ENCODE measurements at regions not wholly inside any gene's neighbourhood (a gene's known extent, or its start where the extent isn't known, plus 50 kb on each side); places are given as distances from the start of the nearest gene placed in this dataset.
"Not testable (repeated sequence)": the region's sequence is repeated elsewhere in the genome, so short reads cannot be mapped to it uniquely, and the experiment has no call there.

DNA sequence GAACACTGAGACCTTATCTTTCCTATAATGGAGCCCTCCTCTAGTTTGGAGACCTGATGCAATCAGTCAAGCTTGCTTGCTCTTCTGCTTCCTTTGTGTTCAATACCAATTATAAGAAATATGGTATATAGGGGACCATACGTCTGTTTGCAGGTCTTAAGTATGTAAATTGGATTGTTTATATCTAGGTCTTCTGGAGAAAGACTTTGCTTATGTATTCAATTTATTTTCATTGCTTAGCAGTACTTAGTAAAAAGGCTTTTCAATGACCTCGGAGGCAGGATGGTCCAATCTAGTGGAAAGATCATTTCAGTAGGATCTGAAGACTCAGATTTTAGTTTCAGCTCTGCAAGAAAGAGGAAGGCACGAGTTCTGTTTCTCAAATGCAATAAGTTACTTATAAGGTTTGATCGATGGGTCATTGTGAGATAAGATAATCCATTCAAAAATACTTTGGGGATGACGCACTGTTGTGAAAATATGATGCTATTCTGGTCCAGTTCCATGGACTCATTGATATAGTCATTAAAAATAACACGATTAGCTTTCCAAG lies 571.6 kb downstream of the SH2D4B start:
- DNase-seq (ENCODE audit: low spot score) = no peak

- no peak for DNase-seq (ENCODE audit: low spot score)
These were observed 578.5 kb downstream of the SH2D4B start for GRCh38 chr10:81116201-81116600.

DNA sequence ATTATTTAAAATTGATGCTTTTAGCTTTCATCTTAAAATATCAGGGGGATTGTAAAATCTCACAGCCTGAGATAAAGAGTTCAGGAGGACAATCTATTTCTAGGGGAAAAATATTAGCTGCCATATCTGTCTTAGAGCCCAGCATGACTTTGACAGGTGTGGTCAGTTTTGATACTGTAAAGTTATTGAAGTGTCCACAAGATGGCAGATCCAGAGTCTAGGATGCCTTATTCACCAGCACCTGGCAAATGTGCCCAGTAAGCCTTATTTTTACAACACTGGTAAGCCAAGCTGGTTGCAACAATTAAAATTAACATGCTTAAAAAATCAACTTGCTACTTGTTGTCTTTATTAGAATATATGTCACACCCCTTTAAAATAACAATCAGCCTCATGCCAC lies 579.3 kb downstream of the SH2D4B start:
- DNase-seq (ENCODE audit: low spot score) = no peak

DNA sequence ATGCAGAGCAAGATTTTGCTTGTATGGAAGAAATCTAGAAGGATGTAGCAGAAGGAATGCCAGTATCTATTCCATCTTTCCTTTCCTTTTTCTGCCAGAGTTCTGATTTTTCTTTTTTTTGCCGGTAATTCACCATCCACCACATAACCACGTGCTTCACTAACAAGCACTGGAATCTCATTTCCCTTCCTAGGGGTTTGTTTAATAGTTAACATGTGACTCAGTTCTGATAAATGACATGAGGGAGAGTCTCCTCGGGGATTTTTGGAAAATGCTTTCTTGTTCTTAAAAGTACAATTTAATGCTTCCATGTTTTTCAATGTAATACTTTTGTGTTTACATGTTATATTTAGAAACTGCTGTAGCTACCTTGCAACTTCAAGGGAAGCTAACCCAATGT lies 590.2 kb downstream of the SH2D4B start:
- no peak for DNase-seq (ENCODE audit: low spot score)

GRCh38 chr10:81130014-81130413 lies 592.3 kb downstream of the SH2D4B start:
- DNase-seq (ENCODE audit: low spot score) = no peak

DNA sequence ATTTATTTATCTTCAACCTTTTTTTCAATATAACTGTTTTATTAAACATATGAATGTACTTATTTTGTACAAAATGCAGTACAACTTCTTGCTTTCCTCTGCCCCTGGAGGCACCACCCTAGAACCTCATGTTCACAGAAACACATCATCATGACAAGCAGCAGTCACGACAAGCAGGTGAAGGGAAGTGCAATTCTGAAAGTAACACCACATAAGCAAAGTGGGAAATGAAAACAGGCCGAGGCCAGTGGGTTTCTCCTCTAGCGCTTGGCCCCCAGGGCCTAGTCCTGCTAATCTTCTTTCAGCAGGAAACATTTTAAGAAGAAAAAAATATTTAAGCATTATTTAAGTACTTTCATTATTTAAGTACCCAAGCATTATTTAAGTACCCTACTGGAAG lies 598.1 kb downstream of the SH2D4B start:
- no peak for DNase-seq (ENCODE audit: low spot score)

DNA sequence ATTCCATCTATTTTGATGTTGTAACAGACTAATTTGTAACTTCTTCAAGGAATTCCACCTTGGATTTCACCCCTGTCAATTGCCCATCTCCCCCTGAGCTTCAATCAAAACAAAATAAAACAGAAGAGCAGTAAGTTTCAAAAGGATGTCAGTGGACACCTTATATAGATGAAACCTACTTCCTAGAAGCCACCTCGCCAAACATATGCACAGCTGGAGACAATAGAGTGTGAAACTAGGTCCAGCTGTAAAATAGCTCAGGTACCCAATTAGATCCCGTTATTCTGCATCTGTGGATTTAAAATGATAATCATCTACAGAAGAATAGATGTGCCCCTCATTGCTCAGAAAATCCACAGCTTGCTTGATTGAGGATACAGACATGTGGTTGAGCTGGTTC lies 598.6 kb downstream of the SH2D4B start:
- DNase-seq (ENCODE audit: low spot score) = no peak

DNA sequence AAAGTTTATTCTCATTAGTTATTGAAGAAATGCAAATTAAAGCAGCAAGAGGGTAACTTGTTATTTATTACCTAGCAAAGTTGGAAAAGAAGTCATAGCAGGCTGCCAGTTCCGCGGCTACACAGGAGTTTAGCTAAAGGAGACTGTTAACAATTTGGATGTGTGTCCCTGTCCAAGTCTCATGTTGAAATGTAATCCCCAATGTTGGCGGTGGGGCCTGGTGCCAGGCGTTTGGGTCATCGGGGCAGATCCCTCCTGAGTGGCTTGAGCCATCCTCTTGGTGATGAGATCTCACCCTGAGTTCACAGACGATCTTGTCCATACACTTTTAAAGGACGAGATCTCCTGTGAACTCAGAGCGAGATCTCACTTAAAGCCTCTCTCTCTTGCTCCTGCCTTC lies 608.3 kb downstream of the SH2D4B start:
- no peak for DNase-seq (ENCODE audit: low spot score)

DNA sequence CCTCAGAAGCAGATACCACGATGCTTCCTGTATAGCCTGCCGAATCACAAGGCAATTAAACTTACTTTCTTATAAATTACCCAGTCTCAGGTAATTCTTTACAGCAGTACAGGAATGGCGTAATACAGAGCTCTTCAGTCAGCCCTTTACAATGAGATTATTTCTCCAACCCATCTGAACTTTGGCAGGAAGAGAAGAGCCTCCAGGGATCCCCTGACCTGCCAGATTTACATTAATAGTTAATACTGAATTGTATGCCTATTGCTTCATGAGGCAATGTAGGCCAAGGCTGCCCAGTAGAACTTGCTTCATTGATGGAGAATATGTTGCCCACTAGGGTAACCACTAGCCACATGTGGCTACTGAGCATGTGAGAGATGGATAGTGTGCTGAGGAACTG lies 608.7 kb downstream of the SH2D4B start:
- no peak for DNase-seq (ENCODE audit: low spot score)

DNA sequence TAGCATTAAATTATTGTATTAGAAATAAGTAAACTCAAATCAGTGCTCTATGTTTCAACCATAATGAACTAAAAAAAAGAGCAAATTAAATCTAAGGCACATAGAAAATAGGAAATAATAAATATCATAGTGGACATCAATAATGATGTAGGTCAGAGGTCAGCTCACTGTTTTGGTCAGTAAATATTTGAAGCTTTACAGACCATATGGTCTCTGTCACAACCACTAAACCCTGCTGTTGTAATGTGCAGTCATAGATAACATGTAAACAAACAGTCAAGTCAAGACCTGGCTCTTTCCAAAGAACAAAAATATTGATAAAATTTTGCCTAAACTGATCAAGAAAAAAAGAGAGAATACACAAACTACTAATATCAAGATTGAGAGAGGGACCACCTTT lies 615.0 kb downstream of the SH2D4B start:
- DNase-seq (ENCODE audit: low spot score) = no peak

DNA sequence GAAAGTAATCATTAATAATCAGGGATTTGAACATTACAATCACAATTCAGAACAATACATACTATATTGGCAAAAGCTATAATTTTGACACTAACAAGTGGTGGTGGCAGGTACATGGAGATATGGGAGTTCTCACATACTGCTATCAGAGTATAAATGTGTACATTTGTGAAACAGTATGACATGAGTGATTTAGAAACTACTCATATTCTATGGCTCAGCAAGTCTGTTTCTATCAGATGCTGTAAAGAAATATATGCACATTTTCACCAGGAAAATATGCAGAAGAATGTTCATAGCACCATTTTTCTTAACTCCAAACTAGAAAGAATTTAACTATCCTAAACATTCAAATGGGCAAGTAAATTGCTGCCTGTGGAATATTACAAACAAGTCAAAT lies 620.0 kb downstream of the SH2D4B start:
- no peak for DNase-seq (ENCODE audit: low spot score)

- no peak for DNase-seq (ENCODE audit: low spot score)
These were observed 640.0 kb downstream of the SH2D4B start for GRCh38 chr10:81177651-81178244.

DNA sequence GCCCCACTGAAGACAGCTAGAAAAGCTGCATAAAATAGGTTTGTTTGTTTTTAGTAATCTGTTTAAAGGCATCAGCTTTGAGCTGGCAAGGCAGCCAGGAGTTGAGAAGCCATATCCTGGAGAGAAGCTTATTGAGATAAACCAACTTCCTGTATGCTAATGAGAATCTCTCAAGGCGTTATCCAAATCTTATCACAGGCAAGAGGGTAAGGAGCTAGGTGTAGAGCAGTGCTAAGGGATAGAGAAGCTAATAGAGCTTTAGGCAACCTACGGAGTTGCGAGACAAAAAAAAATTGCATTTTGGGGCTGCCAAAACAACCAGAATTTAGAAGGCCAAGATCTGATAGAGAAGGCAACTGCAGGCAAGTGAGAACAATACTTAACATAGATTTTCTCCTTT lies 641.6 kb downstream of the SH2D4B start:
- DNase-seq (ENCODE audit: low spot score) = no peak

- no peak for DNase-seq (ENCODE audit: low spot score)
These were observed 642.2 kb downstream of the SH2D4B start for GRCh38 chr10:81179805-81180452.

GRCh38 chr10:81182296-81182695 lies 644.6 kb downstream of the SH2D4B start:
- DNase-seq (ENCODE audit: low spot score) = no peak

DNA sequence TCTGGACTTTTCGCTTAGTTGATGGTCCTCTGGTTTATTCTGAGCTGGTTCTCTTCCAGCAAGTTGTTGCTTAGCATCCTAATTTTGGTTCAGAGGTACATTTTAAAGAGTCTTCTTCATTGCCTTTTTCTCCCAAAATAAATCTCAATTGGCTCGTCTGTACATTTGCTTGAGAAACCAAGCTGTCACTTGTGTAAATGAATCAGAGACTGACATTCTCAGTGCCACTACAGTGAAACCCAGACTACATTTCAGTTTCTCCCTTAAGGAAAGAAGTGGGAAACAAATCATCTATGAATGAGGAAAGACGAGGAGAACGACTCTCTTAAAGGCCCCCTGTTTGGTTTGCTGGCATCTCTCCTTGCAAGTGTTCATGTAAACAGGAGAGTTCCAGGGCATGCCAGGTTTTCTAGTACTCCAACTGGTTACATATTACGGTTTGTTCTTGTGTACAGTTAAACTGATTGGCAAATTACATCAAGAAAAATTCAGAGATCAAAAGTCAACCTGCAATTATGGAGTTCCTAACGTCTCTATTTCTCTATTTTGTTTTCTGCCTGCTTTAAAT lies 654.6 kb downstream of the SH2D4B start:
- no peak for DNase-seq (ENCODE audit: low spot score)

DNA sequence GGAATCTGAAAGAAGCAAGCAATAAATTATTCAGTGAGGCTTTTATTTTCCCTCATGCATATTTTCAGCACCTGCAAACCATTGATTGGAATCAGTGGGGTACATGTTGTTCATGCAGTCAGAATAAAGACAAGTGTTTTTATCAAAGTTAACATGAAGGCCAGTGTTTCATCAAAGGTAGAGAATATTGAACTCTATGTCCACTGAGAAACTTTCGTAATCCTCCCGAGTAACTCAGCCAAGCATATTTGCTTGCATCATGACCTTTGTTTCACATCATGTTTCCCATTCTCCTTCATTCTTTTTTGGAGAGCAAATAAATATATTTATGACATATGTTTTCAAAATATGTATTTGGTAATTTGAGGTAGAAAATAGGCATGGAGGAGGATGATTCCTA lies 663.1 kb downstream of the SH2D4B start:
- DNase-seq (ENCODE audit: low spot score) = no peak

GRCh38 chr10:81207359-81207758 lies 667.6 kb upstream of the NRG3 start:
- not testable (repeated sequence) for DNase-seq (ENCODE audit: low spot score)

DNA sequence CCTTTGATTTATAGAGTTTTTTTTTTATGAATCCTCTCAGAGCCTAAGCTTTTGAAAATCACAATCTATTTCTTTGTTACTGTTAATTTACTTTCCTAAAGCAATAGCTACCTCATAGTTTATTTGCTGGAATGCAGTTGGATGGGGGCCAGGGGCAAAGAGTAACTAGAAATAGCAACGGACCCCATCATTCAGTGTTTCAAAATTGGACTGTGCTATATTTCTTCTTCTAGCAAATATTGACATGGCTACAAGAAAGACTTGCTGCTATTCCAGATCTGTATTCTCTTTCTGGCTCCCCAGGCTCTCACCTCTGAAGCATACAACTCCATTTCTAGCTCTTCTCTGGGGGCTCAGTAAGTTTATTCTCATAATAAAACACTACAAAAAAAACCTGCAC lies 661.6 kb upstream of the NRG3 start:
- no peak for DNase-seq (ENCODE audit: low spot score)

DNA sequence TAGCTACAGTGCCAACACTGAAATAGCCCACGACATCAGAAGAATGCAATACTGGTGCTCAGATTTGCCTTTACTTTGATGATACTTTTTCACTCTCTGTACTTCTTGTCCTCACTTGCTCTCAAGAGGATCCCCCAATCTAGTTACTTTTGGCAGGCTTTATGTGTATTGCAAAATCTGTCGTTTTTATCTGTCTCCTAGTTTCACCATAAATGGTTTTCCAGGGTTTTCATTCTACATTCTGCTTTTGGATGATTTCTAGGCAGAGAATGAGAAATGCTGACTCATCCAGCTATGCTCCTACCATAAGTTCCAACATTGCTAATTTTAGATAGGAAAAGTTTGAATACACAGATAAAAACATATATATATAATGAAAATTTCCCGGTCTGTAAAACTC lies 659.5 kb upstream of the NRG3 start:
- DNase-seq (ENCODE audit: low spot score) = no peak

GRCh38 chr10:81216949-81217348 lies 658.0 kb upstream of the NRG3 start:
- no peak for DNase-seq (ENCODE audit: low spot score)

DNA sequence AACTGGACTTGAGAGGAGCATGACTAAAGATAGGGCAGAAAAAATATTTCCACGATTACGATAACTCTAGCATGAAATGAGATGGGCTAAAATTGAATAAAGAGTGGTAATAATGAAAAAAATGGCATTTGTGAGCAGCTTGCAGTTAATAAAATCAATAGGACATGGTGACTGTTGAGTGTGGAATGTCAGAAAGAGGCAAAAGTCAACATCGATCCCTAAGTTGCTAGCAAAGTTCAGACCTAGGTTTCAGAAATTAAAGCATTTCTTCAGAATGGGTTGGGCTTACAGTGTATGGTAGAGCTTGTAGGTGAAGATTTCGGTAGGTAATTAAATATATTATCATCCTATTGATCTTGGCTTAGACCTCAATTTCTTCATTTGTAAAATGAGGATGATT lies 656.7 kb upstream of the NRG3 start:
- DNase-seq (ENCODE audit: low spot score) = no peak

GRCh38 chr10:81219758-81220157 lies 655.2 kb upstream of the NRG3 start:
- no peak for DNase-seq (ENCODE audit: low spot score)

DNA sequence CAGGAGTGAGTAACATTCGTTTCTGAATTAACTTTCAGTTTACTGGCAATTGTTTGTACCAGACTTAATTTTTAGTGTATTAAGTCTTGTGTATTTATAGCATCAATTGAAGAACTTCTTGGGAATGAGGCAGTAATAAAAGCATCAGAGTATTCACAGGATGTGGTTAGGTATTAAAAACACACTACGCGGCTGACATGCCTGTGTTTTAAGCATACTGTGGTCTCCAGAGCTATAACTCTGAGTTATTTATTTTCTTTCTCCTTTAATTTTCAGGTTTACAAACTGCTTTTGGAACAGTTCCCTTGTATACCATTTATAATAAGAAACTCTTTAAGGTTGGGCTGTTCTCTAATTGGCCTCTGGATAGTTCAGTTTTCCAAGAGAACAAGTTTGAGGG lies 626.1 kb upstream of the NRG3 start:
- no peak for DNase-seq (ENCODE audit: low spot score)
